Neutrophil (primary cell): ENCODE measurements at regions not wholly inside any gene's neighbourhood (a gene's known extent, or its start where the extent isn't known, plus 50 kb on each side); places are given as distances from the start of the nearest gene placed in this dataset.

Source experiments
- H3K27ac ChIP-seq: fragments of 200-600 bp; sonication (generic); 2 replicates; pipeline ENCODE4 v1.5.1; 2016; ENCODE audit warnings: mild to moderate bottlenecking, moderate library complexity
- H3K27me3 ChIP-seq: fragments of 200-600 bp; sonication (generic); 2 replicates; pipeline ENCODE4 v1.6.0; 2016; ENCODE audit warnings: mild to moderate bottlenecking
- H3K36me3 ChIP-seq: fragments of 200-600 bp; sonication (generic); 2 replicates; pipeline ENCODE4 v1.5.1; 2017
- H3K4me1 ChIP-seq, 2 experiments: fragments of 200-600 bp in 1 of 2; sonication (generic) in 1 of 2; 1 replicate in 1 of 2; 2 replicates in 1 of 2; pipeline versions ENCODE4 v1.5.1 to v1.6.1; 2013 to 2016; ENCODE audit warnings: low read depth in 1 of 2, low read length in 1 of 2, mild to moderate bottlenecking in 1 of 2, moderate library complexity in 1 of 2; ENCODE audit not compliant: control insufficient read depth in 1 of 2, insufficient read depth in 1 of 2
- H3K4me3 ChIP-seq, 2 experiments: fragments of 200-600 bp in 1 of 2; sonication (generic) in 1 of 2; 1 replicate in 1 of 2; 2 replicates in 1 of 2; pipeline ENCODE4 v1.5.1; 2013 to 2016; ENCODE audit warnings: low read depth in 1 of 2, low read length in 1 of 2, mild to moderate bottlenecking in 1 of 2, moderate library complexity in 1 of 2
- H3K9me3 ChIP-seq: fragments of 200-600 bp; sonication (generic); 2 replicates; pipeline ENCODE4 v1.5.1; 2016
- CTCF ChIP-seq: fragments of 200-600 bp; sonication (generic); IDR thresholded peaks from 2 replicates; pipeline ENCODE4 v1.5.1; 2016; ENCODE audit warnings: antibody characterized with exemption

DNA sequence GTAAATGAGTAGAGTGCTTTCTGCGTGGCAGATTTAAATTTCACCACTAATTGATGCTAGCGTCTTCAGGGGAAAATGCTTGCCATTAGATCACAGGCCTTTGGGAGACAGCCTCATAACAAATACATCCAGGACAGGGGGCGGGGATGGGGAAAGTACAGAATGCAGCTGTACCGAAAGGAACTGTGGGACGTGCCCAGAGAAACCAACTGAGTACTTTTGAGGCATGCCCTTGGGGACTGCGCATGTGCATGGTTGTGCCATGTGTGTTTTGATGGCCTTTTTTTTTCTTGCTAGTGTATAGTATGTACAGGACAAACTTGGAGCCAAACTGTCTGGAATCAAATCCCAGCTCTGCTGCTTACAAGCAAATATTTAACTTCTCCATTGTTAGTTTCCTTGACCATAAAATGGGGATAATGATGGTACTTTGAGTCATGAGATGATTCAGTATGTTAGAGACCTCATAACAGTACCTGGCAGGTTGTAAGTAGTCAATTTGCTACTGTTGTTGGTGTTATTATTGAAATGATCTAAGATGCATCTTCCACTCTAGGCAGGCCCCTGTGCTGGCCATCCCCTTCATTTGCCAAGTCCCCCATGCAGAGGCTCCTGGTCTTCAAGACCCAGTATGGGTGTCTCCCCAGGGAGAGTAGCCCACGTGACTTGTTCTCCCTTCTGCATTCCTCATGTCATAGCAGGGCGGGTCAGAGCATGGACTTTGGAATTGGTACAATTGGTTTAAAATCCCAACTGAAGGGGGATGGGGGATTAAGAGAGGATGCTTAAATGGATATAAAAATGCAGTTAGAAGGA lies 68.3 kb upstream of the NPAS1 start:
- H3K4me1 ChIP-seq = peaks cover 9 to 15% of the 10 kb centered on the region in 2 experiments
- no peaks in the 10 kb centered on the region for H3K27me3 ChIP-seq
- TF ChIP-seq CTCF = no peak
- H3K4me3 ChIP-seq = no peak overlapping the region
- no peaks in the 10 kb centered on the region for H3K9me3 ChIP-seq
- H3K36me3 ChIP-seq = peaks cover 6% of the 10 kb centered on the region
- H3K27ac ChIP-seq = no peak overlapping the region

DNA sequence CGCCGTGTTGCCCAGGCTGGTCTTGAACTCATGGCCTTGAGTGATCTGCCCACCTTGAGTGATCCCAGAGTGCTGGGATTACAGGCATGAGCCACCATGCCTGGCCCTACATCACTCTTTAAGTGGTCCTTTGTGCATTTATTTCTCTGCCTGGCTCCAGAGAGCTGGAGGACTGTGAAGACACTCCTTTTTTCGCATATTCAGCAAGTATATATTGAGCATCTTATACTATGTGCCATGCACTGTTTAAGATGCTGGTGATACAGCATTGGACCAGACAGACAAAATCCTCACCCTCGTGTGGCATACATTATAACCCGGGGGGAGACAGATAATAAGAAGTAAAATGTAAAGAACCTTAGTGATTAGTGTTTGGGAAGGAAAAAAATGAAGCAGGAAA lies 66.8 kb upstream of the NPAS1 start:
- Histone ChIP-seq H3K36me3 (peaks cover 3% of the 10 kb centered on the region), H3K27me3 (no peaks in the 10 kb centered on the region), H3K4me1 (peaks cover 9 to 15% of the 10 kb centered on the region in 2 experiments), H3K27ac (no peak overlapping the region), H3K9me3 (no peaks in the 10 kb centered on the region), H3K4me3 (no peak overlapping the region)
- TF ChIP-seq CTCF = no peak

GRCh38 chr19:46953955-46954501 lies 65.6 kb upstream of the NPAS1 start:
- H3K36me3 ChIP-seq = no peaks in the 10 kb centered on the region
- H3K9me3 ChIP-seq = no peaks in the 10 kb centered on the region
- H3K27me3 ChIP-seq = no peaks in the 10 kb centered on the region
- H3K4me1 ChIP-seq = peaks cover 12 to 15% of the 10 kb centered on the region in 2 experiments
- no peak overlapping the region for H3K4me3 ChIP-seq
- TF ChIP-seq CTCF = no peak
- H3K27ac ChIP-seq = peak overlapping the region; percentile 71

GRCh38 chr19:46954502-46954992 lies 65.1 kb upstream of the NPAS1 start:
- TF ChIP-seq CTCF = no peak
- Histone ChIP-seq H3K36me3 (no peaks in the 10 kb centered on the region), H3K4me1 (peaks cover 12 to 15% of the 10 kb centered on the region in 2 experiments), H3K27me3 (no peaks in the 10 kb centered on the region), H3K9me3 (no peaks in the 10 kb centered on the region), H3K27ac (peak overlapping the region; percentile 71), H3K4me3 (no peak overlapping the region)

GRCh38 chr19:46954993-46955812 lies 64.4 kb upstream of the NPAS1 start:
- no peaks in the 10 kb centered on the region for H3K27me3 ChIP-seq
- H3K4me1 ChIP-seq = peaks cover 12 to 15% of the 10 kb centered on the region in 2 experiments
- H3K36me3 ChIP-seq = no peaks in the 10 kb centered on the region
- TF ChIP-seq CTCF = no peak
- H3K27ac ChIP-seq = peak overlapping the region; percentile 71
- no peaks in the 10 kb centered on the region for H3K9me3 ChIP-seq
- peak overlapping the region; percentile 48 to 55 for H3K4me3 ChIP-seq
